GM12891 (cell line): ENCODE measurements at regions not wholly inside any gene's neighbourhood (a gene's known extent, or its start where the extent isn't known, plus 50 kb on each side); places are given as distances from the start of the nearest gene placed in this dataset.

ENCODE experiments used
- PAX5 ChIP-seq: IDR thresholded peaks from 2 replicates; pipeline ENCODE4 v1.6.1; 2011; ENCODE audit warnings: low read length, moderate library complexity, mild to moderate bottlenecking; ENCODE audit not compliant: insufficient read depth, severe bottlenecking
- POLR2A ChIP-seq: IDR thresholded peaks from 2 replicates; pipeline ENCODE4 v1.6.1; 2011; ENCODE audit warnings: low read depth, low read length, control low read depth
- POLR2AphosphoS5 ChIP-seq: IDR thresholded peaks from 2 replicates; pipeline ENCODE4 v1.6.1; 2011; ENCODE audit warnings: low read depth, low read length, control low read depth
- SPI1 ChIP-seq: IDR thresholded peaks from 2 replicates; pipeline ENCODE4 v1.6.1; 2011; ENCODE audit warnings: low read depth, low read length, control low read depth
- TAF1 ChIP-seq: IDR thresholded peaks from 2 replicates; pipeline ENCODE4 v1.6.1; 2011; ENCODE audit warnings: low read depth, low read length, control low read depth

- no peak for TF ChIP-seq POLR2A
- no peak for TF ChIP-seq POLR2AphosphoS5
- no peak for TF ChIP-seq TAF1
- TF ChIP-seq SPI1 = no peak
- TF ChIP-seq PAX5 = no peak
These were observed 126.1 kb upstream of the BMPER start for GRCh38 chr7:33779216-33779615.
